ENCODE measurements at regions not wholly inside any gene's neighbourhood (a gene's known extent, or its start where the extent isn't known, plus 50 kb on each side); places are given as distances from the start of the nearest gene placed in this dataset.

DNA sequence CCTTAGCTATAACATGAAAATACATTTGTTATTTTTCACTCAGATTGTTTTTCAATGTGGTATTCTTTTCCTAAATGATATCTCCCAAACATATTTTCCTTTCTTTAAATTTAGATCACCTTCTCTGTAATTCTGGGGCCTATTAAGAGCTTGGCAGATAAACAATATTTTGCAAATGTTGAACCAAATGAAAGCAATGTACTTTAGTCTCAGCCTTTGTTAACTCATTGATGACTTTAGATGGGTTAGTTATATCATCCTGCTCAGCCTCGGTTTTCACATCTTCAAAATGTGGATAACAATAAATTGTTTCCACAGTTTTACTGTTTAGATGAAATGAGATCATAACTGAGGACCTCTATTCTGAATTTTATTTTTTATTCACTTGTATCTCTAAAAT is 1205.2 kb downstream of the SUCLG1 start:
- no peak for TF ChIP-seq CEBPB (IDR thresholded peaks at IDR 0.05)
- TF ChIP-seq TCF12 (IDR thresholded peaks at IDR 0.05; ENCODE audit: low read depth): no peak
- no peak for TF ChIP-seq TEAD4 (IDR thresholded peaks at IDR 0.05)
